MCF 10A (cell line): ENCODE measurements at regions not wholly inside any gene's neighbourhood (a gene's known extent, or its start where the extent isn't known, plus 50 kb on each side); places are given as distances from the start of the nearest gene placed in this dataset.
"Not testable (repeated sequence)": the region's sequence is repeated elsewhere in the genome, so short reads cannot be mapped to it uniquely, and the experiment has no call there.

Experiments used
- BruUV-seq: library from RNA; stranded (reverse); fragments of 400-500 nt; replicated peaks from 2 replicates; lab custom pipeline; 2021; lab: Mats Ljungman, UMichigan
- CTCF ChIA-PET: fragments of 300-600 bp; sonication (Branson Sonifier 250); formaldehyde crosslinking; extraction: SDS; loops from one replicate; lab custom pipeline; 2021; ENCODE audit warnings: antibody characterized with exemption, inconsistent platforms; lab: Yijun Ruan, JAX
- POLR2A ChIA-PET: fragments of 300-600, 350-650 bp; sonication (Branson Sonifier 250); formaldehyde crosslinking; extraction: SDS; loops from one replicate; lab custom pipeline; 2020; ENCODE audit warnings: antibody characterized with exemption, inconsistent platforms; lab: Yijun Ruan, JAX
- DNase-seq: peaks from one replicate; pipeline ENCODE4 v3.0.0-alpha.2; 2018; ENCODE audit not compliant: unreplicated experiment
- H3K27ac Mint-ChIP-seq: one replicate; pipeline ENCODE4 v1.8.0; 2022; ENCODE audit warnings: mild to moderate bottlenecking, low read depth, mixed read lengths; ENCODE audit not compliant: unreplicated experiment
- H3K27me3 Mint-ChIP-seq: one replicate; pipeline ENCODE4 v1.8.0; 2022; ENCODE audit warnings: mixed read lengths; ENCODE audit not compliant: insufficient read depth, unreplicated experiment
- H3K36me3 Mint-ChIP-seq: one replicate; pipeline ENCODE4 v1.8.0; 2022; ENCODE audit warnings: mild to moderate bottlenecking, moderate library complexity, mixed read lengths; ENCODE audit not compliant: insufficient read depth, unreplicated experiment
- H3K4me1 Mint-ChIP-seq: one replicate; pipeline ENCODE4 v1.8.0; 2022; ENCODE audit warnings: mixed read lengths; ENCODE audit not compliant: insufficient read depth, unreplicated experiment
- H3K4me3 Mint-ChIP-seq: one replicate; pipeline ENCODE4 v1.8.0; 2022; ENCODE audit warnings: mild to moderate bottlenecking, moderate library complexity, mixed read lengths; ENCODE audit not compliant: unreplicated experiment
- H3K9me3 Mint-ChIP-seq: one replicate; pipeline ENCODE4 v1.8.0; 2022; ENCODE audit warnings: mixed read lengths; ENCODE audit not compliant: unreplicated experiment
- CTCF ChIP-seq: fragments of 200-600 bp; IDR thresholded peaks from one replicate; pipeline ENCODE4 v1.8.0; 2022; ENCODE audit warnings: antibody characterized with exemption, mild to moderate bottlenecking; ENCODE audit not compliant: unreplicated experiment
- intact Hi-C: fragments of 100-400 bp; cut with micrococcal nuclease; formaldehyde crosslinking; loops from 2 replicates; pipeline ENCODE4 v1.14.1; 2022

- no TSS peak for BruUV-seq
- intact Hi-C loops: no loop called here
Measured at GRCh38 chr5:124986170-124986569, 239.7 kb upstream of the ZNF608 start.

GRCh38 chr5:124986667-124987066 is 240.2 kb upstream of the ZNF608 start:
- CTCF ChIA-PET: no interaction called here
- intact Hi-C loops: no loop called here
- POLR2A ChIA-PET: interaction anchor here (0.7 to 1.6 kb wide), 8 partner anchors 12 to 1201 kb away, joined by 3 to 7 read pairs (median 3); no protein-coding TSS in a partner anchor
- no peak for TF ChIP-seq CTCF
- Mint-ChIP-seq H3K4me1 (peaks cover 34% of the 10 kb centered on the region), H3K27ac (peak overlapping the region; percentile 50), H3K4me3 (no peak overlapping the region), H3K9me3 (peaks cover 7% of the 10 kb centered on the region), H3K36me3 (no peaks in the 10 kb centered on the region), H3K27me3 (no peaks in the 10 kb centered on the region)
- peak; percentile 89 for DNase-seq
- no TSS peak for BruUV-seq

More at GRCh38 chr5:124986170-124986569, 239.7 kb upstream of the ZNF608 start:
- no peak for TF ChIP-seq CTCF
- Mint-ChIP-seq H3K9me3 (peaks cover 7% of the 10 kb centered on the region), H3K4me3 (no peak overlapping the region), H3K36me3 (no peaks in the 10 kb centered on the region), H3K27ac (peak overlapping the region; percentile 50), H3K4me1 (peaks cover 34% of the 10 kb centered on the region), H3K27me3 (no peaks in the 10 kb centered on the region)
- ChIA-PET POLR2A (interaction anchor here (1.6 kb wide), 1 partner anchor 12 kb away, joined by 6 read pairs; no protein-coding TSS in a partner anchor), CTCF (no interaction called here)
- no peak for DNase-seq

- POLR2A ChIA-PET: interaction anchor here (1.0 to 1.2 kb wide), 4 partner anchors 17 to 1202 kb away, joined by 3 to 4 read pairs (median 3); no protein-coding TSS in a partner anchor
- H3K9me3 Mint-ChIP-seq, H3K36me3 Mint-ChIP-seq, DNase-seq, CTCF ChIA-PET, intact Hi-C loops, H3K27me3 Mint-ChIP-seq, H3K4me3 Mint-ChIP-seq, BruUV-seq: not testable (repeated sequence)
- Mint-ChIP-seq H3K4me1 (peaks cover 25% of the 10 kb centered on the region), H3K27ac (peak overlapping the region; percentile 50)
Measured at GRCh38 chr5:124987786-124988185, 241.3 kb upstream of the ZNF608 start.

GRCh38 chr5:124990723-124991122 is 244.3 kb upstream of the ZNF608 start:
- Mint-ChIP-seq H3K9me3 (peaks cover 7% of the 10 kb centered on the region), H3K4me1 (peaks cover 25% of the 10 kb centered on the region), H3K27ac (no peak overlapping the region), H3K27me3 (no peaks in the 10 kb centered on the region), H3K4me3 (no peak overlapping the region), H3K36me3 (no peaks in the 10 kb centered on the region)
- no TSS peak for BruUV-seq
- intact Hi-C loops: no loop called here
- no peak for DNase-seq
- POLR2A ChIA-PET: interaction anchor here (0.6 to 1.2 kb wide), 4 partner anchors 14 to 421 kb away, joined by 3 read pairs; no protein-coding TSS in a partner anchor
- no peak for TF ChIP-seq CTCF
- CTCF ChIA-PET: interaction anchor here (0.5 kb wide), 1 partner anchor 15 kb away, joined by 3 read pairs; no protein-coding TSS in a partner anchor
